GM19240 (cell line): ENCODE measurements at regions not wholly inside any gene's neighbourhood (a gene's known extent, or its start where the extent isn't known, plus 50 kb on each side); places are given as distances from the start of the nearest gene placed in this dataset.

ENCODE experiments used
- DNase-seq: peaks from one replicate; pipeline ENCODE4 v3.0.0; 2011; ENCODE audit warnings: low spot score; ENCODE audit not compliant: insufficient read length

GRCh38 chr18:75916624-75916982 is 489.1 kb upstream of the SMIM21 start:
- no peak for DNase-seq

DNA sequence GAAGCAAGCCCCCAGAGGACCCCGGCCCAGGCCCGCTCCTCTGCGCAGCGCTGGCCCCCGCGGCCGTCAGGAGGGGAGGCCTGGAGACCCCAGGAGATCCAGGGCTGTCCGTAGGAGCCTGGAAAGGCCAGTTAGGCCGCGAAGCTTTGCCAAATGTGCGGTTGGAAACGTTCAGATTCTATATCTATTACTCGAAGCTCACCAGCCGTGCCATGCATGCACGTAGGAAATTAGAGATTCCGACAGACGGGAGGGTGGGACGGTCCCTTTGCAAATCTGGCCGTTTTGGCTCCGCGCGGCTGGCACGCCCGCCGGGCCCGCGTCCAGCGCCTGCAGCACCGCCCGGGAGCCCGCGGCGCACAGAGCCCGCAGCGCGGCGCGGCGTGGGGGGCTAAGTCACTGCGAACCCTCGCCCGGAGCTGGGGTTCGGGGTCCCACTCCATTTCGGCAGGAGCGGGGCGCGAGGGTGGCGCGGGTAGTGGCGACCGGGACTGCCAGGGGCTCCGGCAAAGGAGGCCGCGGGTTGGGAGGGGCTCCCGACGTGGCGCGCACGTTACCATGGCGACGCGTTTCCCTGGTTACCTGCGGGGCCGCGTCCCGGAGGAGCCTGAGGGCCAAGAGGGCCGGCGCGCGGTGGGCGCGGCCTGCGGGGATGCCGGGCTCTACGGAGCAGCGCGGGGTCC is 488.6 kb upstream of the SMIM21 start:
- DNase-seq, result no peak

GRCh38 chr18:75912829-75913228 is 485.3 kb upstream of the SMIM21 start:
- DNase-seq, result no peak

GRCh38 chr18:75904416-75904815 is 476.9 kb upstream of the SMIM21 start:
- DNase-seq, result no peak

GRCh38 chr18:75898651-75899050 is 471.1 kb upstream of the SMIM21 start:
- no peak for DNase-seq

DNA sequence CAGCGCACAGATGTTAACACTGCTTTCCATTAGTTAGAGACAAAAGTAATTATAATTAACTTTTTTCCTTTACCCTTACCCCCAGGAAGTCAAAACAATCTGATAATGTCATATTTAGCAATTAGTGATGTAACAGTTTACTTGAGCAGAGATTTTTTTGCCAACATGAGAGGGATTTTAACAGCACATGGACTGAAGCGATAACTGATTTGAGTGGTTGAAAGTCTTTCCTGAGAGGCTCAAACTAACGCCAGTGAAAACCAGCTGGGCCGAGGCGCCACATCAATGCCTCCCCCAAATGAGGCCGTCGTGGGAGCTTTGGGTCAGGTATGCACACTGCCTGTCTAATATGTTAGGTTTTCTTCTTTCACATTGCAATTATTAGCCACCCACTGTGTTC is 469.9 kb upstream of the SMIM21 start:
- DNase-seq, result no peak

DNA sequence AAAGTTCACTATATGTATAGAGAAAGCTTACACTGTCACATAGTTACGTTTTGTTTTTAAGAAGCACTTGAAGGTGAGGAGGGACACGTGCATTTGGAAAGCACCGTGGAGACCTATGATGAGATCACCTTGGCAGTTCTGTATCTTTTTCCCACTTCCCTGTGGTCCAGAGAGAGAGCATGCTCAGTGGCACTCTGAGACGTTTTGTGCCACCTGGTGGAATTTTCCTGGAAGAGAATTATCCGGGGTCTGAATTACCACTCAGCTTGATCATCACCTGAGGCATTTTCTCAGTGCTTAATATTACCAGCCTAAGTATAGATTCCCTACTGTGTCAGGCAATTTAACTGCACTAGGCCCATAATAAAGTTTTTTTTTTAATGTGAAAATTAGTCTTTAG is 469.4 kb upstream of the SMIM21 start:
- no peak for DNase-seq

DNA sequence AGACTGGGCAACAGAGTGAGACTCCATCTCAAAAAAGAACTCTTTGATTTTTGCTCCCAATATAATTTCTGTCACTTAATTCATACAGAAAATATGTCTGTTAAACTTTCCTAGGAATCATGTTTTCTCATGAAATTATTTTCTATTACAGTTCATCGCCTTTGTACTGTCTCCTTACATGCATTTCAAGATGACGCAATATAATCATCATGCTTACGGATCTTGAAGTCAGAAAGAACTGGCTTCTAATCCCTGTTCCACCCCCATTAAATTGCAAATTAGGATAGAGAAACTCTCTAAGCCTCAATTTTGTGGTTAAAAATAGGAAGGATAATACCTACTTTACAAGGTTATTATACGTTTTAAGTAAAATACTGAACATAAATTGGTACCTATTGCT is 467.6 kb upstream of the SMIM21 start:
- no peak for DNase-seq

GRCh38 chr18:75884728-75885127 is 457.2 kb upstream of the SMIM21 start:
- DNase-seq, result no peak

DNA sequence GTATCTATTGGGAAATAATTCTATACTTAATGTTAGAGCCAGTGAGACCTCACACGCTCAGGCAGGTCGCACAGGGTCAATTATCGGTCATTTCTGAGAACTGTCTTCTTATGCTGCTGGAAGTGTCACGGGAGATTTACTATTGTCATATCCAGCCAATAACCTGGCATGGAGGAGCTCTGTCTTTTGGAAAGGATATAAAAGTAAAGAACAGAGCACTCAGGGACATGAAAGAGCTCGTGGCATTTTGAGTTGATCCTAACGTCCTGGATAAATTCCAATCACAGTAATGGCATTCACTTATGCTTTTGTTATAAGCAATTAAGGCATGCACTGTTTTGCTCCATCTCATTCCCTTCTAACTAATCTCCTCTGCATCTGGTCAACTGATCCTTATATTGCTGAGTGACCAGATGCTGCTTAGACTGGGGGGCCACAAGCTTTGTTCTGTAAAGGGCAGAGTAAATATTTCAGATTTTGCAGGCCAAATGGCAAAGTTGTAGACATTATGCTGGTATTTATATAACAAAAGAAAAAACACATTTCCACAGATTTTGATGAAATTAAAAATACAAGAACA is 453.5 kb upstream of the SMIM21 start:
- DNase-seq, result no peak

DNA sequence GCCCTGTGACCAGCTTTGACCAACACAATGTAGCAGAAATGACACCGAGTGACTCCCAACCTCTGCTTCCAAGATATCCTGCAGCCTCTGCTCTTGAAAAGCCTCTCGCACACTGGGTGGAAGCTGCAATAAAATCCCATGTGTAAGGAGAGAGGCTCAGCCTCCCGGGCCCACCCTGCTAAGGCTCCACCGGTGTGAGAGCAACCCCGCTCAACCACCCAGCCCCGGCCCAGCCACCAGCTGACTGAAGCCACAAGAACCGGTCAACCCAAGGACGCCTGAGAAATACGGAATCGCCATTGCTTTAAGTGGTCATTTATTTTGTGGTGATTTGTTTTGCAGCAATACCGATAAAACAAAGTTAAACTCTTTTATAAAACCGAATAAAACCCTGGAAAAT is 452.8 kb upstream of the SMIM21 start:
- no peak for DNase-seq

GRCh38 chr18:75879196-75879595 is 451.7 kb upstream of the SMIM21 start:
- DNase-seq, result no peak

DNA sequence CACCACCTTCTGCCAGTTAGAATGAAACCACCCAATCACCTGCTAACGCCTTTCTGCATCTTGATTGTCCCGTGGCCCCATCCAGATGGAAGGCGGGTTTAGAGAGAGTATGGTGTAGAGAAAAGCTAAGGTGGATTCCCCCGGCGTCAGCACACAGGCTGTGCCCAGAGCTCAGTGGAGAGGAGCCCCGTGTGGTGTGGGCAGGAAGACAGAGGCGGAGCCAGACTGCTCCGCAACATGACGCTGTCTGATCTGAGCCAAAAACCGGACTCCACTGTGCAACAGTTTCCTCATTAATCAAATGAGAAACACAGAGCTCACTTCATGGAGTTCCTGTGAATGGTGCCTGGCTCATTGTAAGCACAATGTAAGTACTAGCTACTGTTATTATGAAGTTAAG is 448.1 kb upstream of the SMIM21 start:
- DNase-seq, result no peak

DNA sequence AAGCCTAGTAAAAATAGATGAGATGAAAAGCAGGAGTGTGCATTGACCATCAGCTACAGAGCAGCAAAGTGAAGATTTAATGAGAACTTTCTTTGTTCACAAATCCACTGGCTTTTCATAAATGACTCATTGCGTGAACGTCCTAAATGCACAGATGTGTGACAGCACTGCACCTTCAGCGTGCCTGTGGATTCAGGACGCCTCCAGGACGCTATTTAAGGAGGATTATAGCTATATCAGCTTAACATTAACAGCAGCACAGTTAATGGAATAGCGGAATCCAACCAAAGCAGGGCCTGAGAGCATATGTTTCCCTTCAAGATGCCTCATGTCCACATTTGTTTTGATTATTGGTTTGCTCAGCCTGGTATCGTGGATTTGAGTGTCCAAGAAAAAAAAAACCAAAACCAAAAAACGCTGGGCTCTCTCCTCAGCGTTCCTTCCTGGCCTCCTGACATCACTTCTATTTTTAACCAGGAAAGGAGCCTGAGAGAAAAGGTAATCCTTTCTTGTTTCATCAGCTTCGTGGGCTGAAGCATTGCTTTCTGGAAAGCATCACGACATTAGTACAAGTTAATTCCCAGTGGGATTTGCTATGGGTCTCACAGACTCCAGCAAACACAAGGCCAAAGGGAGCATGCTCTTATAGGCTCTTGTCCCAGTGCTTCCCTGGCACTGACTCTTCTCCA is 447.0 kb upstream of the SMIM21 start:
- no peak for DNase-seq

DNA sequence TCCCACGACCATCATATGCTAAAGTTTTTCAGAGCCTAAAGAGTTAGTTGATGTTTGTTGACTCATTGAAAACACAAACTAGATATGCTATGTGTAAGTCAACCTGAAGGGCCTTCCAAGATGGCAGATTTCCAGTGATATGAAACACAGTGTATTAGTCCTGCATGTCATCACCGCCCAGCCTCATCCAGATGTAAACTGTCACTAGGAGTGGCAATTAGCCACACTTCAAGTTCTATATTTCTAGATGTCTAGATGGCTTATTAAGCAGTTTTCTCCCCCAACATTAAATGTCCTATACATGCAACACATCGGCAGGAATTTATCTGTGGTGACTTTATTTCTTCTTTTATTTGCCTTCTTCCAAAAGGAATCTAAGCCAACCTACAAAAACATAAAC is 444.1 kb upstream of the SMIM21 start:
- no peak for DNase-seq

DNA sequence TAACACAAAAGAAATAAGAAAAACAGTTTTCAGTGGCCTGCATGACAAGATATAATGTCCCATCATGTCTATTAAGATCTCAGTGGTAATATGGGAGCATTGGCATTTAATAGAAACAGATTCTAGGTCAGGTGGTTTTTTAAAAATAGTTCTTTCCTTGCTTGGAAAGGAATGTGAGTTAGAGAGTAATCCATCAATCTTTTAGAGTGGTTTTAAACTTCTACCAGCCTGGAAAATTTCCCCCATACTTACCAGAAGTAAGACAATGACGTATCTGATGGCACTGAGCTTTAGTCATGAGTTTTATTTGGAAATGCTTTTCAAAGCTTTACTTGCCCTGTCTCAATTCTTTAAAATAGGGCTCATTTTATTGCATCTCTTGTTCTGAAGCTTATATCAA is 441.7 kb upstream of the SMIM21 start:
- no peak for DNase-seq

- no peak for DNase-seq
Observed at GRCh38 chr18:75868031-75868430, 440.5 kb upstream of the SMIM21 start.

GRCh38 chr18:75865639-75866038 is 438.1 kb upstream of the SMIM21 start:
- DNase-seq, result no peak

DNA sequence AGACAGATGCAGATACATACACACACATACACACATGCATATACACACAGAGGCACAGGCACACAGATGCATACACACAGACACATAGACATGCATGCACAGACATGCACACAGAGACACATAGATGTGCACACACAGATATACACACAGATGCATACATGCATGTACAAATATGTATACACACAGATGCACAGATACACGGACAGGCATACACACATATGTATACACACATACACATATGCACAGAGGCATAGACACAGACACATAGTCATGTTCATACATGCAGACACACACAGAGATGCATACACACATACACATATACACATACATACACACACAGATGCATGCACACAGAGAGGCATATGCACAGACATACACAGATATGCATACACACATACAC is 437.3 kb upstream of the SMIM21 start:
- no peak for DNase-seq

GRCh38 chr18:75863696-75864095 is 436.2 kb upstream of the SMIM21 start:
- DNase-seq, result no peak

- DNase-seq, result no peak
Observed at GRCh38 chr18:75862458-75862857, 435.0 kb upstream of the SMIM21 start.

DNA sequence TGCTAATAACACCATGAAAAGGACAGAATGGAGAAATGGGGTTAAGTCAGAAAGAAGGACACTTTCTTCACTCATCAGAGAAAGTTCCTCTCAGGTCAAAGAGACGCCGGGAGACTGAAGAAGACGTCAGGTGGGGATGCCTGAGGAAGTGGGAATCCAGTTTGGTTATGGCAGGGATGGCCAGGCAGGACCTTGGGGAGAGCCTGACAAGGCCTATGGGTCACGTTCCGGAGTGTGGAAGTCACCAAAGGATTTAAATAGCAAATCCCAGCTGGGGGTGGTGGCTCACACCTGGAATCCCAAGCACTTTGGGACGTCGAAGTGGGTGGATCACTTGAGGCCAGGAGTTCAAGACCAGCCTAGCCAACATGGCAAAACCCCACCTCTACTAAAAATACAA is 432.7 kb upstream of the SMIM21 start:
- DNase-seq, result no peak

GRCh38 chr18:75859533-75859932 is 432.0 kb upstream of the SMIM21 start:
- no peak for DNase-seq
